B cell (primary cell): ENCODE measurements at regions not wholly inside any gene's neighbourhood (a gene's known extent, or its start where the extent isn't known, plus 50 kb on each side); places are given as distances from the start of the nearest gene placed in this dataset.

Experiments used
- ATAC-seq: fragments of 200-7000 bp; cut with Tn5 transposase; one replicate; pipeline ENCODE4 v1.10.0; 2021; ENCODE audit warnings: low read depth, mild to moderate bottlenecking, moderate number of reproducible peaks, moderate library complexity
- CTCF ChIA-PET: fragments of 350-600 bp; sonication (Branson Sonifier 250); formaldehyde crosslinking; loops from one replicate; lab custom pipeline; 2021; ENCODE audit warnings: antibody characterized with exemption, inconsistent platforms; lab: Charles Lee
- POLR2A ChIA-PET: fragments of 350-600 bp; sonication (Branson Sonifier 250); formaldehyde crosslinking; loops from one replicate; lab custom pipeline; 2021; ENCODE audit warnings: antibody characterized with exemption; lab: Charles Lee
- DNase-seq: peaks from one replicate; pipeline ENCODE4 v3.0.0; 2013
- H2AFZ ChIP-seq: 2 replicates; pipeline ENCODE4 v1.6.1; 2012; ENCODE audit warnings: mild to moderate bottlenecking, low read depth, low read length; ENCODE audit not compliant: insufficient read depth, poor library complexity, severe bottlenecking
- H3K27ac ChIP-seq, 2 donors: 1 replicate in 1 of 2; 2 replicates in 1 of 2; pipeline ENCODE4 v1.5.1; 2012 to 2013; ENCODE audit warnings: low read length in 2 of 2, mild to moderate bottlenecking in 2 of 2, moderate library complexity in 1 of 2
- H3K27me3 ChIP-seq, 4 experiments: fragments of 200-600 bp in 1 of 4; sonication (generic) in 1 of 4; replicated peaks in 1 of 4; 1 replicate in 2 of 4; 2 replicates in 2 of 4; pipeline versions ENCODE4 v1.6.1 to v1.7.0; 2013 to 2016; ENCODE audit warnings: low read length in 3 of 4, mild to moderate bottlenecking in 2 of 4, mixed read lengths in 1 of 4, moderate library complexity in 1 of 4; ENCODE audit not compliant: insufficient read depth in 4 of 4, control insufficient read depth in 3 of 4; ENCODE audit errors: control extremely low read depth in 1 of 4
- H3K36me3 ChIP-seq, 2 experiments: replicated peaks in 1 of 2; 1 replicate in 1 of 2; 2 replicates in 1 of 2; pipeline versions ENCODE4 v1.6.1 to v1.7.1; 2013; ENCODE audit warnings: low read length in 1 of 2; ENCODE audit not compliant: insufficient read depth in 2 of 2, control insufficient read depth in 1 of 2; ENCODE audit errors: control extremely low read depth in 1 of 2, extremely low read depth in 1 of 2
- H3K4me1 ChIP-seq, 2 donors: fragments of 200-600 bp in 1 of 2; sonication (generic) in 1 of 2; 1 replicate in 1 of 2; 2 replicates in 1 of 2; pipeline versions ENCODE4 v1.5.1 to v1.6.1; 2013 to 2017; ENCODE audit warnings: low read length in 2 of 2; ENCODE audit not compliant: control insufficient read depth in 2 of 2, insufficient read depth in 2 of 2
- H3K4me2 ChIP-seq: replicated peaks from 2 replicates; pipeline ENCODE3; 2012; ENCODE audit warnings: mild to moderate bottlenecking, low read depth, low read length; ENCODE audit not compliant: poor library complexity, severe bottlenecking
- H3K4me3 ChIP-seq, 5 experiments: fragments of 200-600 bp in 1 of 5; sonication (generic) in 1 of 5; 1 replicate in 3 of 5; 2 replicates in 2 of 5; pipeline versions ENCODE4 v1.5.1 to v1.7.0; 2011 to 2016; ENCODE audit warnings: low read length in 4 of 5, mild to moderate bottlenecking in 4 of 5, low read depth in 2 of 5, control low read depth in 1 of 5, moderate library complexity in 1 of 5; ENCODE audit not compliant: insufficient read depth in 1 of 5; ENCODE audit errors: control extremely low read depth in 1 of 5, extremely low read depth in 1 of 5
- H3K79me2 ChIP-seq: fragments of 200-600 bp; sonication (generic); one replicate; pipeline ENCODE4 v1.6.0; 2016; ENCODE audit warnings: low read length; ENCODE audit not compliant: control insufficient read depth, insufficient read depth
- H3K9ac ChIP-seq: fragments of 200-600 bp; sonication (generic); 2 replicates; pipeline ENCODE4 v1.6.1; 2017; ENCODE audit warnings: mild to moderate bottlenecking, low read length, moderate library complexity
- H3K9me3 ChIP-seq, 3 donors: one replicate each; pipeline versions ENCODE4 v1.6.1 to v1.7.1; 2013; ENCODE audit warnings: low read length in 2 of 3; ENCODE audit not compliant: control insufficient read depth in 2 of 3, insufficient read depth in 1 of 3; ENCODE audit errors: control extremely low read depth in 1 of 3
- H4K20me1 ChIP-seq: 2 replicates; pipeline ENCODE4 v1.6.0; 2012; ENCODE audit warnings: mild to moderate bottlenecking, low read length; ENCODE audit not compliant: insufficient read depth, control insufficient read depth, poor library complexity, severe bottlenecking
- H3K27ac Mint-ChIP-seq: one replicate; pipeline ENCODE4 v1.8.0; 2021; ENCODE audit warnings: mixed read lengths
- H3K27me3 Mint-ChIP-seq: one replicate; pipeline ENCODE4 v1.8.0; 2021; ENCODE audit warnings: mixed read lengths
- H3K4me1 Mint-ChIP-seq: one replicate; pipeline ENCODE4 v1.8.0; 2021; ENCODE audit warnings: mixed read lengths
- H3K4me3 Mint-ChIP-seq: one replicate; pipeline ENCODE4 v1.8.0; 2021; ENCODE audit warnings: mixed read lengths
- H3K9me3 Mint-ChIP-seq: one replicate; pipeline ENCODE4 v1.8.0; 2022; ENCODE audit warnings: mixed read lengths; ENCODE audit not compliant: insufficient read depth
- CTCF ChIP-seq: fragments of 200-600 bp; IDR thresholded peaks from one replicate; pipeline ENCODE4 v1.8.0; 2022; ENCODE audit warnings: antibody characterized with exemption, mild to moderate bottlenecking
- EZH2 ChIP-seq: IDR thresholded peaks from 2 replicates; pipeline ENCODE4 v1.6.1; 2012; ENCODE audit warnings: borderline replicate concordance, low read depth, mild to moderate bottlenecking, moderate library complexity, low read length; ENCODE audit not compliant: insufficient read depth, poor library complexity, severe bottlenecking
- WGBS: methylation state at CpG from one replicate; pipeline ENCODE4 v1.1.5; 2013; ENCODE audit warnings: missing lambda C conversion rate; ENCODE audit not compliant: insufficient coverage; 5-methylcytosine and 5-hydroxymethylcytosine counted together
- intact Hi-C: fragments of 100-400 bp; cut with micrococcal nuclease; formaldehyde crosslinking; loops from one replicate; pipeline ENCODE4 v1.10.0; 2022

DNA sequence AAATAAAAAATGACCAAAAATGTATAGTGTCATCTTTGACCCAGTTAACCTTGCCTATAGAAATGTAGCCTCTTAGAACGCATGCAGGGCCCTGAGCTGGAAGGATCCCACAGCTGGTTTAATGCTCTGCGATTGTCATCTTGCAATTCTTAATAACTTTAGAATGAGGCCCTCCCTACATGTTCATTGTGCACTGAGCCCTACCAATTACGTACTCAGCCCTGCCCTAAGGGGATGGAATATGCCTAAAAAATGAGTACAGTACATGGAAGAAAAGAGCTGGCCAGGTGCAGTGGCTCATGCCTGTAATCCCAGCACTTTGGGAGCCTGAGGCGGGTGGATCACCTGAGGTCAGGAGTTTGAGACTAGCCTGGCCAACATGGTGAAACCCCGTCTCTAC, 57.8 kb upstream of the BCAR3 start:
- no peaks in the 10 kb centered on the region for H3K36me3 ChIP-seq
- no peak for TF ChIP-seq EZH2
- no peak for TF ChIP-seq CTCF
- ChIA-PET CTCF (interaction anchor here (0.5 to 1.9 kb wide), 2 partner anchors 68 to 110 kb away, joined by 3 to 4 read pairs; no protein-coding TSS in a partner anchor), POLR2A (no interaction called here)
- no peak overlapping the region for H3K4me2 ChIP-seq
- no peak for DNase-seq
- no peak overlapping the region for H3K27ac Mint-ChIP-seq
- H3K79me2 ChIP-seq: no peaks in the 10 kb centered on the region
- no peak for ATAC-seq
- H3K9me3 Mint-ChIP-seq: no peaks in the 10 kb centered on the region
- H3K4me1 Mint-ChIP-seq: peaks cover 6% of the 10 kb centered on the region
- no peak overlapping the region for H3K4me3 Mint-ChIP-seq
- no peaks in the 10 kb centered on the region for H3K27me3 ChIP-seq
- WGBS: 95% methylated on average over 4 of the region's 5 CpGs
- no peak overlapping the region for H3K9ac ChIP-seq
- intact Hi-C loops: no loop called here
- no peaks in the 10 kb centered on the region for H3K27me3 Mint-ChIP-seq
- no peak overlapping the region for H3K27ac ChIP-seq
- no peak overlapping the region for H2AFZ ChIP-seq
- no peaks in the 10 kb centered on the region for H4K20me1 ChIP-seq
- peaks cover 2 to 4% of the 10 kb centered on the region in 2 donors for H3K4me1 ChIP-seq
- no peak overlapping the region for H3K4me3 ChIP-seq
- no peaks in the 10 kb centered on the region for H3K9me3 ChIP-seq

GRCh38 chr1:93738926-93739325, 57.3 kb upstream of the BCAR3 start:
- ATAC-seq: no peak
- no peak for DNase-seq
- H3K4me3 Mint-ChIP-seq: no peak overlapping the region
- Histone ChIP-seq H3K79me2 (no peaks in the 10 kb centered on the region), H3K4me3 (no peak overlapping the region), H4K20me1 (no peaks in the 10 kb centered on the region), H2AFZ (no peak overlapping the region), H3K9ac (no peak overlapping the region), H3K9me3 (no peaks in the 10 kb centered on the region), H3K4me2 (no peak overlapping the region), H3K27ac (no peak overlapping the region), H3K27me3 (no peaks in the 10 kb centered on the region), H3K4me1 (peaks cover 0 to 2% of the 10 kb centered on the region in 2 donors), H3K36me3 (no peaks in the 10 kb centered on the region)
- no peak overlapping the region for H3K27ac Mint-ChIP-seq
- intact Hi-C loops: no loop called here
- peaks cover 2% of the 10 kb centered on the region for H3K4me1 Mint-ChIP-seq
- WGBS: 100% methylated on average over 3 of the region's 5 CpGs
- no peak for TF ChIP-seq EZH2
- no peak for TF ChIP-seq CTCF
- ChIA-PET CTCF (interaction anchor here (6.1 kb wide), 1 partner anchor 108 kb away, joined by 51 read pairs; no protein-coding TSS in a partner anchor), POLR2A (no interaction called here)
- H3K9me3 Mint-ChIP-seq: no peaks in the 10 kb centered on the region
- H3K27me3 Mint-ChIP-seq: no peaks in the 10 kb centered on the region
